GM20431 (cell line): ENCODE measurements at regions not wholly inside any gene's neighbourhood (a gene's known extent, or its start where the extent isn't known, plus 50 kb on each side); places are given as distances from the start of the nearest gene placed in this dataset.
"Not testable (repeated sequence)": the region's sequence is repeated elsewhere in the genome, so short reads cannot be mapped to it uniquely, and the experiment has no call there.

Experiments
- in situ Hi-C: fragments of 300-500 bp; cut with MseI, MboI; formaldehyde crosslinking; loops from one replicate; pipeline ENCODE4 v1.15.0; 2020; ENCODE audit warnings: low sequenced_read_pairs; ENCODE audit not compliant: unreplicated experiment

GRCh38 chr14:56417173-56417572 is 162.4 kb upstream of the TMEM260 start:
- in situ Hi-C loops: no loop called here

GRCh38 chr14:56419750-56420149 is 159.8 kb upstream of the TMEM260 start:
- in situ Hi-C loops: no loop called here

- in situ Hi-C loops: no loop called here
Measured at GRCh38 chr14:56422221-56422620, 157.4 kb upstream of the TMEM260 start.

- in situ Hi-C loops: no loop called here
Measured at GRCh38 chr14:56422703-56423213, 156.8 kb upstream of the TMEM260 start.

GRCh38 chr14:56423544-56423943 is 156.1 kb upstream of the TMEM260 start:
- in situ Hi-C loops: no loop called here

- in situ Hi-C loops: no loop called here
Measured at GRCh38 chr14:56431013-56431412, 148.6 kb upstream of the TMEM260 start.

- in situ Hi-C loops: no loop called here
Measured at GRCh38 chr14:56449670-56450213, 129.9 kb upstream of the TMEM260 start.

GRCh38 chr14:56452940-56453339 is 126.7 kb upstream of the TMEM260 start:
- in situ Hi-C loops: no loop called here

- in situ Hi-C loops: not testable (repeated sequence)
Measured at GRCh38 chr14:56454680-56455079, 124.9 kb upstream of the TMEM260 start.

- in situ Hi-C loops: no loop called here
Measured at GRCh38 chr14:56460469-56460868, 119.1 kb upstream of the TMEM260 start.

- in situ Hi-C loops: no loop called here
Measured at GRCh38 chr14:56461276-56462275, 118.0 kb upstream of the TMEM260 start.

GRCh38 chr14:56463271-56463890 is 116.2 kb upstream of the TMEM260 start:
- in situ Hi-C loops: no loop called here

GRCh38 chr14:56471056-56471455 is 108.5 kb upstream of the TMEM260 start:
- in situ Hi-C loops: loop anchor here (10.0 kb wide), 1 partner anchor 1036 kb away; no protein-coding TSS in a partner anchor

GRCh38 chr14:56474419-56475022 is 105.1 kb upstream of the TMEM260 start:
- in situ Hi-C loops: loop anchor here (10.0 to 25.0 kb wide), 2 partner anchors 838 to 1040 kb away; no protein-coding TSS in a partner anchor

GRCh38 chr14:56482310-56482911 is 97.2 kb upstream of the TMEM260 start:
- in situ Hi-C loops: loop anchor here (25.0 kb wide), 1 partner anchor 830 kb away; no protein-coding TSS in a partner anchor

- in situ Hi-C loops: loop anchor here (25.0 kb wide), 1 partner anchor 825 kb away; no protein-coding TSS in a partner anchor
Measured at GRCh38 chr14:56487090-56487667, 92.4 kb upstream of the TMEM260 start.

GRCh38 chr14:56487761-56488160 is 91.8 kb upstream of the TMEM260 start:
- in situ Hi-C loops: loop anchor here (25.0 kb wide), 1 partner anchor 825 kb away; no protein-coding TSS in a partner anchor

GRCh38 chr14:56488306-56488705 is 91.3 kb upstream of the TMEM260 start:
- in situ Hi-C loops: loop anchor here (25.0 kb wide), 1 partner anchor 824 kb away; no protein-coding TSS in a partner anchor

- in situ Hi-C loops: loop anchor here (25.0 kb wide), 1 partner anchor 822 kb away; no protein-coding TSS in a partner anchor
Measured at GRCh38 chr14:56490379-56490778, 89.2 kb upstream of the TMEM260 start.
